ENCODE measurements at regions not wholly inside any gene's neighbourhood (a gene's known extent, or its start where the extent isn't known, plus 50 kb on each side); places are given as distances from the start of the nearest gene placed in this dataset.

- Histone ChIP-seq H3K27ac (no peak overlapping the region), H3K4me3 (no peak overlapping the region), H3K27me3 (replicated peaks in 1 of 7) (no peaks in the 10 kb centered on the region), H3K9me3 (no peaks in the 10 kb centered on the region), H3K4me1 (peaks cover 0 to 32% (median 17%) of the 10 kb centered on the region in 6 donors), H3K36me3 (no peaks in the 10 kb centered on the region)
- DNase-seq, result no peak
- 49 to 71% (median 64%) methylated on average over 4 of the region's 4 CpGs for WGBS, 5 donors
- intact Hi-C loops (cut with DNase I; ENCODE audit: low total_unique reads), result no loop called here
- TF ChIP-seq POLR2A (IDR thresholded peaks at IDR 0.05) (no peak), POLR2AphosphoS5 (IDR thresholded peaks at IDR 0.05) (no peak), CTCF (IDR thresholded peaks at IDR 0.05 in 8 of 11, conservative IDR thresholded peaks at IDR 0.05 in 3 of 11) (no peak)
These were observed 157.7 kb upstream of the RASGEF1B start for GRCh38 chr4:81629366-81629765.

- 68 to 78% (median 76%) methylated on average over 3 of the region's 3 CpGs for WGBS, 5 donors
These were observed 156.8 kb upstream of the RASGEF1B start for GRCh38 chr4:81628489-81628888.

GRCh38 chr4:81627590-81627989, 155.9 kb upstream of the RASGEF1B start:
- no peak for TF ChIP-seq CTCF (IDR thresholded peaks at IDR 0.05 in 8 of 11, conservative IDR thresholded peaks at IDR 0.05 in 3 of 11)
- Histone ChIP-seq H3K27ac (no peak overlapping the region), H3K4me1 (peaks cover 0 to 35% (median 21%) of the 10 kb centered on the region in 6 donors), H3K9me3 (no peaks in the 10 kb centered on the region), H3K4me3 (no peak overlapping the region), H3K27me3 (replicated peaks in 1 of 7) (no peaks in the 10 kb centered on the region), H3K36me3 (no peaks in the 10 kb centered on the region)
- WGBS, 5 donors, result 76 to 88% (median 85%) methylated on average over 2 of the region's 2 CpGs
- DNase-seq, result no peak
- intact Hi-C loops (cut with DNase I; ENCODE audit: low total_unique reads), result no loop called here

More at GRCh38 chr4:81628489-81628888, 156.8 kb upstream of the RASGEF1B start:
- Histone ChIP-seq H3K36me3 (no peaks in the 10 kb centered on the region), H3K27me3 (replicated peaks in 1 of 7) (no peaks in the 10 kb centered on the region), H3K4me1 (peaks cover 0 to 35% (median 18%) of the 10 kb centered on the region in 6 donors), H3K4me3 (no peak overlapping the region), H3K9me3 (no peaks in the 10 kb centered on the region), H3K27ac (no peak overlapping the region)
- no peak for DNase-seq
- TF ChIP-seq CTCF (IDR thresholded peaks at IDR 0.05 in 8 of 11, conservative IDR thresholded peaks at IDR 0.05 in 3 of 11) (no peak), POLR2A (IDR thresholded peaks at IDR 0.05) (no peak), POLR2AphosphoS5 (IDR thresholded peaks at IDR 0.05) (no peak)
- intact Hi-C loops (cut with DNase I; ENCODE audit: low total_unique reads), result no loop called here

GRCh38 chr4:81626851-81627250, 155.1 kb upstream of the RASGEF1B start:
- H3K27ac ChIP-seq, result no peak overlapping the region
- TF ChIP-seq POLR2AphosphoS5 (IDR thresholded peaks at IDR 0.05) (no peak), CTCF (IDR thresholded peaks at IDR 0.05 in 8 of 11, conservative IDR thresholded peaks at IDR 0.05 in 3 of 11) (no peak), POLR2A (IDR thresholded peaks at IDR 0.05) (no peak)
- H3K36me3 ChIP-seq, result no peaks in the 10 kb centered on the region
- H3K4me1 ChIP-seq, result peaks cover 0 to 29% (median 18%) of the 10 kb centered on the region in 6 donors
- no peaks in the 10 kb centered on the region for H3K27me3 ChIP-seq (replicated peaks in 1 of 7)
- H3K4me3 ChIP-seq, result no peak overlapping the region
- intact Hi-C loops (cut with DNase I; ENCODE audit: low total_unique reads), result no loop called here
- H3K9me3 ChIP-seq, result no peaks in the 10 kb centered on the region
- 74 to 77% (median 77%) methylated on average over 5 of the region's 5 CpGs for WGBS, 5 donors
- no peak for DNase-seq

Data from spleen (tissue), 11 donors.